H1 (cell line): ENCODE measurements at regions not wholly inside any gene's neighbourhood (a gene's known extent, or its start where the extent isn't known, plus 50 kb on each side); places are given as distances from the start of the nearest gene placed in this dataset.

Source experiments
- CTCF ChIA-PET: fragments of 300-600 bp; sonication (Branson Sonifier 250); formaldehyde crosslinking; loops from one replicate; lab custom pipeline; 2021; ENCODE audit not compliant: partially characterized antibody; lab: Charles Lee
- POLR2A ChIA-PET: fragments of 300-600 bp; sonication (Branson Sonifier 250); formaldehyde crosslinking; loops from one replicate; lab custom pipeline; 2021; ENCODE audit warnings: inconsistent platforms; ENCODE audit not compliant: partially characterized antibody; lab: Charles Lee
- DNase-seq, 2 experiments: peaks; one replicate each; pipeline versions ENCODE4 v3.0.0 to v3.0.0-alpha.2; 2010 to 2022; ENCODE audit warnings: low spot score in 2 of 2, low read depth in 1 of 2, mixed read lengths in 1 of 2
- FAIRE-seq: peaks from 2 replicates; lab custom pipeline; 2011; peaks lifted over from hg19 to GRCh38; lab: Jason Lieb, UNC
- H2AFZ ChIP-seq: 2 replicates; pipeline ENCODE4 v1.8.1; 2012; ENCODE audit warnings: low read length, inconsistent platforms
- H2AK5ac ChIP-seq: 2 replicates; pipeline ENCODE4 v1.6.1; 2013; ENCODE audit warnings: low read depth, low read length
- H2BK120ac ChIP-seq: replicated peaks from 2 replicates; pipeline ENCODE3; 2013; ENCODE audit warnings: low read depth, low read length, inconsistent platforms
- H2BK12ac ChIP-seq: 2 replicates; pipeline ENCODE4 v1.6.1; 2013; ENCODE audit warnings: low read depth, low read length
- H2BK15ac ChIP-seq: 2 replicates; pipeline ENCODE4 v1.6.1; 2013; ENCODE audit warnings: low read length
- H2BK20ac ChIP-seq: 2 replicates; pipeline ENCODE4 v1.6.1; 2013; ENCODE audit warnings: low read length
- H2BK5ac ChIP-seq: 2 replicates; pipeline ENCODE4 v1.6.1; 2013; ENCODE audit warnings: low read depth, low read length
- H3K14ac ChIP-seq: 2 replicates; pipeline ENCODE4 v1.6.1; 2013; ENCODE audit warnings: inconsistent platforms; ENCODE audit not compliant: insufficient read length
- H3K18ac ChIP-seq: 2 replicates; pipeline ENCODE4 v1.6.1; 2013; ENCODE audit warnings: low read length; ENCODE audit errors: extremely low read depth
- H3K23ac ChIP-seq: 2 replicates; pipeline ENCODE4 v1.6.1; 2013; ENCODE audit warnings: inconsistent platforms; ENCODE audit not compliant: insufficient read length
- H3K23me2 ChIP-seq: 2 replicates; pipeline ENCODE4 v1.6.1; 2013; ENCODE audit warnings: low read depth, low read length
- H3K27ac ChIP-seq: 2 replicates; pipeline ENCODE4 v1.6.1; 2011; ENCODE audit warnings: low read depth, low read length, inconsistent platforms
- H3K27me3 ChIP-seq, 4 experiments: replicated peaks in 1 of 4; 1 replicate in 1 of 4; 2 replicates in 3 of 4; pipeline versions ENCODE4 v1.6.1 to v1.8.1; 2011 to 2013; ENCODE audit warnings: low read length in 3 of 4, mild to moderate bottlenecking in 3 of 4, inconsistent platforms in 2 of 4, mixed read lengths in 2 of 4, moderate library complexity in 1 of 4; ENCODE audit not compliant: control insufficient read depth in 3 of 4, insufficient read depth in 3 of 4; ENCODE audit errors: extremely low read depth in 1 of 4
- H3K36me3 ChIP-seq, 4 experiments: 2 replicates each; pipeline versions ENCODE4 v1.6.1 to v1.8.1; 2011 to 2013; ENCODE audit warnings: mild to moderate bottlenecking in 4 of 4, low read length in 3 of 4, moderate library complexity in 2 of 4, control low read depth in 1 of 4, inconsistent platforms in 1 of 4; ENCODE audit not compliant: insufficient read depth in 4 of 4, control insufficient read depth in 2 of 4
- H3K4ac ChIP-seq: replicated peaks from 2 replicates; pipeline ENCODE3; 2013; ENCODE audit warnings: low read length, low read depth, mixed read lengths, inconsistent platforms; ENCODE audit not compliant: insufficient read length
- H3K4me1 ChIP-seq, 4 experiments: replicated peaks in 1 of 4; 1 replicate in 1 of 4; 2 replicates in 3 of 4; pipeline versions ENCODE4 v1.6.1 to v1.8.1; 2011 to 2013; ENCODE audit warnings: low read length in 3 of 4, inconsistent platforms in 2 of 4, mixed read lengths in 1 of 4; ENCODE audit not compliant: insufficient read depth in 4 of 4, control insufficient read depth in 3 of 4
- H3K4me2 ChIP-seq, 2 experiments: 2 replicates each; pipeline versions ENCODE4 v1.6.1 to v1.8.1; 2011 to 2013; ENCODE audit warnings: low read depth in 2 of 2, low read length in 2 of 2, control low read depth in 1 of 2, inconsistent platforms in 1 of 2, mild to moderate bottlenecking in 1 of 2; ENCODE audit not compliant: insufficient read depth in 1 of 2
- H3K4me3 ChIP-seq, 4 experiments: fragments of 200-600, 300-600 bp in 1 of 4; sonication (generic), shearing (Covaris generic), sonication (Bioruptor Twin) in 1 of 4; 2 replicates each; pipeline versions ENCODE4 v1.5.1 to v1.8.1; 2011 to 2016; ENCODE audit warnings: low read length in 4 of 4, low read depth in 3 of 4, control low read depth in 2 of 4, inconsistent platforms in 2 of 4, mild to moderate bottlenecking in 2 of 4, mixed read lengths in 1 of 4, moderate library complexity in 1 of 4; ENCODE audit not compliant: insufficient read depth in 2 of 4; ENCODE audit errors: extremely low read depth in 1 of 4
- H3K56ac ChIP-seq: replicated peaks from 2 replicates; pipeline ENCODE3; 2013; ENCODE audit warnings: low read depth, mild to moderate bottlenecking, mixed read lengths, low read length, inconsistent platforms; ENCODE audit not compliant: insufficient read length
- H3K79me1 ChIP-seq: 2 replicates; pipeline ENCODE4 v1.6.1; 2013; ENCODE audit warnings: low read depth, low read length, control low read depth
- H3K79me2 ChIP-seq, 2 experiments: 2 replicates each; pipeline versions ENCODE4 v1.6.1 to v1.8.1; 2012 to 2013; ENCODE audit warnings: low read length in 2 of 2, mild to moderate bottlenecking in 2 of 2, inconsistent platforms in 1 of 2; ENCODE audit not compliant: insufficient read depth in 2 of 2, control insufficient read depth in 1 of 2
- H3K9ac ChIP-seq, 4 experiments: replicated peaks in 1 of 4; 1 replicate in 1 of 4; 2 replicates in 3 of 4; pipeline versions ENCODE4 v1.6.1 to v1.8.1; 2011 to 2013; ENCODE audit warnings: low read depth in 3 of 4, low read length in 3 of 4, control low read depth in 2 of 4, mild to moderate bottlenecking in 2 of 4, moderate library complexity in 2 of 4, inconsistent platforms in 1 of 4; ENCODE audit errors: extremely low read depth in 1 of 4
- H3K9me3 ChIP-seq, 2 experiments: 2 replicates each; pipeline versions ENCODE4 v1.6.1 to v1.8.1; 2012 to 2013; ENCODE audit warnings: mild to moderate bottlenecking in 2 of 2, moderate library complexity in 2 of 2, control low read depth in 1 of 2, inconsistent platforms in 1 of 2, low read depth in 1 of 2, low read length in 1 of 2, mixed read lengths in 1 of 2; ENCODE audit not compliant: insufficient read depth in 2 of 2
- H4K20me1 ChIP-seq, 2 experiments: replicated peaks in 1 of 2; 2 replicates each; pipeline versions ENCODE3 to v1.8.1; 2011 to 2013; ENCODE audit warnings: inconsistent platforms in 2 of 2, low read length in 2 of 2, mild to moderate bottlenecking in 1 of 2; ENCODE audit not compliant: insufficient read depth in 2 of 2, control insufficient read depth in 1 of 2
- H4K5ac ChIP-seq: 2 replicates; pipeline ENCODE4 v1.6.1; 2013; ENCODE audit warnings: low read length, low read depth, mixed read lengths, inconsistent platforms; ENCODE audit not compliant: insufficient read length
- H4K8ac ChIP-seq: 2 replicates; pipeline ENCODE4 v1.8.0; 2013; ENCODE audit warnings: mild to moderate bottlenecking, moderate library complexity, low read length, inconsistent platforms; ENCODE audit not compliant: insufficient read depth; ENCODE audit errors: extremely low read depth
- H4K91ac ChIP-seq: replicated peaks from 2 replicates; pipeline ENCODE3; 2013; ENCODE audit warnings: low read length, mixed read lengths, inconsistent platforms; ENCODE audit not compliant: insufficient read length
- CBX8 ChIP-seq: fragments of 300-800, 300-1000 bp; sonication (generic); IDR thresholded peaks from 2 replicates; pipeline ENCODE4 v1.7.1; 2016; ENCODE audit warnings: low read depth, low read length, borderline replicate concordance
- CHD1 ChIP-seq: IDR thresholded peaks from 2 replicates; pipeline ENCODE4 v1.6.1; 2012; ENCODE audit warnings: low read depth, low read length, improper control_type of control experiment
- CHD2 ChIP-seq: IDR thresholded peaks from 2 replicates; pipeline ENCODE4 v1.6.1; 2012; ENCODE audit warnings: low read length, improper control_type of control experiment
- E2F6 ChIP-seq: IDR thresholded peaks from 2 replicates; pipeline ENCODE4 v1.6.1; 2012; ENCODE audit warnings: inconsistent platforms
- GABPA ChIP-seq: IDR thresholded peaks from 2 replicates; pipeline ENCODE4 v1.6.1; 2011; ENCODE audit warnings: mild to moderate bottlenecking, low read length, moderate library complexity, borderline replicate concordance; ENCODE audit not compliant: insufficient read depth
- RFX5 ChIP-seq: IDR thresholded peaks from 2 replicates; pipeline ENCODE4 v1.6.1; 2011; ENCODE audit warnings: low read depth, low read length, improper control_type of control experiment, borderline replicate concordance
- SIN3A ChIP-seq, 2 experiments: IDR thresholded peaks in 1 of 2; conservative IDR thresholded peaks in 1 of 2; 2 replicates each; pipeline ENCODE4 v1.6.1; 2011 to 2012; ENCODE audit warnings: low read length in 2 of 2, improper control_type of control experiment in 1 of 2, low read depth in 1 of 2, mild to moderate bottlenecking in 1 of 2
- SP2 ChIP-seq: IDR thresholded peaks from 2 replicates; pipeline ENCODE4 v1.6.1; 2012; ENCODE audit warnings: mild to moderate bottlenecking, low read length, inconsistent platforms
- SUZ12 ChIP-seq: fragments of 200-600 bp; sonication (generic); IDR thresholded peaks from 2 replicates; pipeline ENCODE4 v1.6.1; 2012; ENCODE audit warnings: mild to moderate bottlenecking, inconsistent platforms, low read length, moderate library complexity, mixed read lengths
- TAF1 ChIP-seq: IDR thresholded peaks from 2 replicates; pipeline ENCODE4 v1.6.1; 2011; ENCODE audit warnings: mild to moderate bottlenecking, low read depth, low read length
- TAF7 ChIP-seq: optimal IDR thresholded peaks from 2 replicates; pipeline ENCODE3; 2011; ENCODE audit warnings: low read depth, mild to moderate bottlenecking, inconsistent platforms, low read length, moderate library complexity, borderline replicate concordance
- USF2 ChIP-seq: IDR thresholded peaks from 2 replicates; pipeline ENCODE4 v1.6.1; 2011; ENCODE audit warnings: low read length, improper control_type of control experiment
- WGBS, 2 experiments: shearing (Covaris generic) in 1 of 2; methylation state at CpG; one replicate each; pipeline versions ENCODE4 v1.1.6 to v1.1.7; 2013 to 2015; ENCODE audit warnings: low lambda C conversion rate in 2 of 2, mixed read lengths in 2 of 2, inconsistent platforms in 1 of 2, low coverage in 1 of 2, missing lambda C conversion rate in 1 of 2; ENCODE audit not compliant: insufficient replicate concordance in 2 of 2, insufficient coverage in 1 of 2, insufficient read length in 1 of 2; ENCODE audit errors: extremely low coverage in 1 of 2, missing lambda C conversion rate in 1 of 2; 5-methylcytosine and 5-hydroxymethylcytosine counted together

- H2BK12ac ChIP-seq: no peak overlapping the region
- no peak overlapping the region for H3K18ac ChIP-seq
- no peak overlapping the region for H2BK5ac ChIP-seq
- CTCF ChIA-PET: no interaction called here
- no peak overlapping the region for H3K4ac ChIP-seq
- DNase-seq (no peak), FAIRE-seq (no peak)
- no peak overlapping the region for H3K23ac ChIP-seq
- POLR2A ChIA-PET: no interaction called here
- no peak overlapping the region for H4K8ac ChIP-seq
- H3K9me3 ChIP-seq: peaks cover 19 to 26% of the 10 kb centered on the region in 2 experiments; a peak in 2 of 4 replicates
- H3K4me3 ChIP-seq: no peak overlapping the region
- H3K27ac ChIP-seq: no peak overlapping the region
- no peak overlapping the region for H3K9ac ChIP-seq
- H3K14ac ChIP-seq: no peak overlapping the region
- no peak overlapping the region for H2BK20ac ChIP-seq
- H3K79me1 ChIP-seq: no peaks in the 10 kb centered on the region
- H3K36me3 ChIP-seq: no peaks in the 10 kb centered on the region
- 94% methylated on average over 10 of the region's 10 CpGs; no CpG with 5 or more reads in 1 of the 2 experiments for WGBS, 2 experiments
- no peaks in the 10 kb centered on the region for H3K4me1 ChIP-seq
- no peaks in the 10 kb centered on the region for H3K27me3 ChIP-seq
- no peak overlapping the region for H2AK5ac ChIP-seq
- H3K23me2 ChIP-seq: peaks cover 7% of the 10 kb centered on the region; the same call in 1 of the 2 replicates
- peaks cover 0 to 1% of the 10 kb centered on the region in 2 experiments for H4K20me1 ChIP-seq
- no peaks in the 10 kb centered on the region for H3K79me2 ChIP-seq
- no peak overlapping the region for H2BK15ac ChIP-seq
- no peak overlapping the region for H2BK120ac ChIP-seq
- no peak overlapping the region for H3K56ac ChIP-seq
- no peak overlapping the region for H3K4me2 ChIP-seq
- no peak overlapping the region for H4K5ac ChIP-seq
- no peak overlapping the region for H2AFZ ChIP-seq
- no peak overlapping the region for H4K91ac ChIP-seq
- TF ChIP-seq CHD1: no peak
- TF ChIP-seq USF2: no peak
- TF ChIP-seq TAF7: no peak
- TF ChIP-seq SIN3A (conservative IDR thresholded peaks at IDR 0.05 in 1 of 2, IDR thresholded peaks at IDR 0.05 in 1 of 2; ENCODE audit: low read depth in 1 of 2, low read length in 2 of 2): no peak
- TF ChIP-seq RFX5: no peak
- no peak for TF ChIP-seq SP2
- TF ChIP-seq SUZ12: no peak
- no peak for TF ChIP-seq CBX8
- TF ChIP-seq E2F6: no peak
- TF ChIP-seq GABPA: no peak
- no peak for TF ChIP-seq CHD2
- TF ChIP-seq TAF1: no peak
These were observed 67.8 kb upstream of the HDAC4 start for GRCh38 chr2:239468491-239469105.
